Liver (tissue), 8 donors: ENCODE measurements at regions not wholly inside any gene's neighbourhood (a gene's known extent, or its start where the extent isn't known, plus 50 kb on each side); places are given as distances from the start of the nearest gene placed in this dataset.
"Not testable (repeated sequence)": the region's sequence is repeated elsewhere in the genome, so short reads cannot be mapped to it uniquely, and the experiment has no call there.

Experiments
- DNase-seq: peaks from one replicate; pipeline ENCODE4 v3.0.0-alpha.2; 2017; ENCODE audit warnings: low spot score
- H3K27ac ChIP-seq, 2 donors: one replicate each; pipeline ENCODE4 v1.7.0; 2013; ENCODE audit warnings: inconsistent platforms in 2 of 2, low read length in 2 of 2, control low read depth in 1 of 2, low read depth in 1 of 2, mild to moderate bottlenecking in 1 of 2
- H3K27me3 ChIP-seq, 4 donors: one replicate each; pipeline versions ENCODE4 v1.6.1 to v1.7.0; 2013; ENCODE audit warnings: low read length in 3 of 4, inconsistent platforms in 1 of 4, mild to moderate bottlenecking in 1 of 4, moderate library complexity in 1 of 4; ENCODE audit not compliant: control insufficient read depth in 4 of 4, insufficient read depth in 4 of 4
- H3K36me3 ChIP-seq, 4 donors: one replicate each; pipeline versions ENCODE4 v1.6.1 to v1.7.0; 2013; ENCODE audit warnings: low read length in 3 of 4, mild to moderate bottlenecking in 3 of 4, low read depth in 1 of 4, moderate library complexity in 1 of 4; ENCODE audit not compliant: control insufficient read depth in 4 of 4, insufficient read depth in 3 of 4
- H3K4me1 ChIP-seq, 4 donors: one replicate each; pipeline versions ENCODE4 v1.6.1 to v1.7.0; 2013; ENCODE audit warnings: low read length in 3 of 4, mild to moderate bottlenecking in 3 of 4, moderate library complexity in 1 of 4; ENCODE audit not compliant: control insufficient read depth in 4 of 4, insufficient read depth in 4 of 4
- H3K4me3 ChIP-seq, 3 donors: one replicate each; pipeline versions ENCODE4 v1.6.1 to v1.7.0; 2013; ENCODE audit warnings: low read length in 3 of 3, control low read depth in 1 of 3, low read depth in 1 of 3, mild to moderate bottlenecking in 1 of 3
- H3K9ac ChIP-seq, 2 donors: one replicate each; pipeline ENCODE4 v1.7.0; 2013; ENCODE audit warnings: low read length in 2 of 2, mild to moderate bottlenecking in 2 of 2, moderate library complexity in 2 of 2, control low read depth in 1 of 2, low read depth in 1 of 2
- H3K9me3 ChIP-seq, 4 donors: one replicate each; pipeline versions ENCODE4 v1.6.1 to v1.7.0; 2013; ENCODE audit warnings: low read length in 3 of 4; ENCODE audit not compliant: control insufficient read depth in 4 of 4
- CTCF ChIP-seq: fragments of 150-350 bp; IDR thresholded peaks from 2 replicates; pipeline ENCODE4 v1.5.1; 2017; ENCODE audit warnings: improper control_type of control experiment, low read depth, low read length; ENCODE audit not compliant: missing input control
- FOXA1 ChIP-seq: IDR thresholded peaks from 2 replicates; pipeline ENCODE4 v1.6.1; 2016; ENCODE audit warnings: antibody characterized with exemption
- FOXA2 ChIP-seq: IDR thresholded peaks from 2 replicates; pipeline ENCODE4 v1.6.1; 2016; ENCODE audit warnings: antibody characterized with exemption
- HNF4A ChIP-seq, 2 donors: conservative IDR thresholded peaks; 2 replicates each; pipeline ENCODE4 v1.6.1; 2016; ENCODE audit warnings: antibody characterized with exemption in 2 of 2, mild to moderate bottlenecking in 2 of 2
- NR2F2 ChIP-seq: IDR thresholded peaks from 2 replicates; pipeline ENCODE4 v1.6.1; 2016; ENCODE audit warnings: antibody characterized with exemption
- SP1 ChIP-seq: IDR thresholded peaks from 2 replicates; pipeline ENCODE4 v1.6.1; 2018; ENCODE audit warnings: antibody characterized with exemption, mild to moderate bottlenecking
- WGBS: extraction: QIAGEN DNeasy Blood & Tissue Kit; methylation state at CpG from one replicate; pipeline ENCODE4 v1.1.7; 2013; 5-methylcytosine and 5-hydroxymethylcytosine counted together
- TF ChIP-seq, protein P1 (sequence below): IDR thresholded peaks from 2 replicates; pipeline ENCODE4 v1.6.1; 2016; ENCODE audit warnings: antibody characterized with exemption
- TF ChIP-seq, protein P2 (sequence below): IDR thresholded peaks from 2 replicates; pipeline ENCODE4 v1.6.1; 2016; ENCODE audit warnings: antibody characterized with exemption
- TF ChIP-seq, protein P3 (sequence below): IDR thresholded peaks from 2 replicates; pipeline ENCODE4 v1.6.1; 2016; ENCODE audit warnings: antibody characterized with exemption, mild to moderate bottlenecking
- TF ChIP-seq, protein P4 (sequence below): IDR thresholded peaks from 2 replicates; pipeline ENCODE4 v1.6.1; 2016; ENCODE audit warnings: antibody characterized with exemption
- donor health status: healthy.
- donor health status: healthy.
- donor health status: healthy.
- donor health status: healthy.
- donor health status: healthy.

- no peak for TF ChIP-seq FOXA2
- TF ChIP-seq CTCF, result no peak
- TF ChIP-seq SP1, result no peak
- no peaks in the 10 kb centered on the region for H3K36me3 ChIP-seq
- no peak overlapping the region for H3K9ac ChIP-seq
- peaks cover 0 to 10% (median 6%) of the 10 kb centered on the region in 4 donors for H3K4me1 ChIP-seq
- H3K27ac ChIP-seq, result no peak overlapping the region
- DNase-seq, result no peak
- H3K27me3 ChIP-seq, result no peaks in the 10 kb centered on the region
- no peak overlapping the region for H3K4me3 ChIP-seq
- H3K9me3 ChIP-seq, result no peaks in the 10 kb centered on the region
- WGBS, result 72% methylated on average over 1 of the region's 1 CpG
Observed at GRCh38 chr11:37317803-37318202, 719.8 kb upstream of the RAG2 start.

- 88% methylated on average over 2 of the region's 2 CpGs for whole genome bisulfite sequencing
- H3K27ac ChIP-seq, result no peak overlapping the region
- H3K9ac ChIP-seq, result no peak overlapping the region
- DNase-seq, result no peak
- no peak overlapping the region for H3K4me3 ChIP-seq
- H3K4me1 ChIP-seq, result peaks cover 0 to 1% (median 0%) of the 10 kb centered on the region in 4 donors
- no peak for TF ChIP-seq FOXA2
- no peak for TF ChIP-seq HNF4A (conservative IDR thresholded peaks at IDR 0.05)
- no peaks in the 10 kb centered on the region for H3K27me3 ChIP-seq
- H3K36me3 ChIP-seq, result no peaks in the 10 kb centered on the region
- H3K9me3 ChIP-seq, result peaks cover 0 to 6% (median 0%) of the 10 kb centered on the region in 4 donors
Observed at GRCh38 chr11:37313266-37313665, 715.2 kb upstream of the RAG2 start.

GRCh38 chr11:37306563-37306962 lies 708.5 kb upstream of the RAG2 start:
- Histone ChIP-seq H3K9me3 (peaks cover 0 to 6% (median 0%) of the 10 kb centered on the region in 4 donors), H3K27ac (no peak overlapping the region), H3K27me3 (no peaks in the 10 kb centered on the region), H3K4me1 (peaks cover 0 to 1% (median 0%) of the 10 kb centered on the region in 4 donors), H3K9ac (no peak overlapping the region), H3K36me3 (no peaks in the 10 kb centered on the region), H3K4me3 (no peak overlapping the region)
- TF ChIP-seq, protein P1, sequence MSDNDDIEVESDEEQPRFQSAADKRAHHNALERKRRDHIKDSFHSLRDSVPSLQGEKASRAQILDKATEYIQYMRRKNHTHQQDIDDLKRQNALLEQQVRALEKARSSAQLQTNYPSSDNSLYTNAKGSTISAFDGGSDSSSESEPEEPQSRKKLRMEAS, result no peak
- TF ChIP-seq, protein P2, sequence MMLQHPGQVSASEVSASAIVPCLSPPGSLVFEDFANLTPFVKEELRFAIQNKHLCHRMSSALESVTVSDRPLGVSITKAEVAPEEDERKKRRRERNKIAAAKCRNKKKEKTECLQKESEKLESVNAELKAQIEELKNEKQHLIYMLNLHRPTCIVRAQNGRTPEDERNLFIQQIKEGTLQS, result no peak
- no peak for TF ChIP-seq SP1
- TF ChIP-seq FOXA2, result no peak
- TF ChIP-seq NR2F2, result no peak
- TF ChIP-seq, protein P3, sequence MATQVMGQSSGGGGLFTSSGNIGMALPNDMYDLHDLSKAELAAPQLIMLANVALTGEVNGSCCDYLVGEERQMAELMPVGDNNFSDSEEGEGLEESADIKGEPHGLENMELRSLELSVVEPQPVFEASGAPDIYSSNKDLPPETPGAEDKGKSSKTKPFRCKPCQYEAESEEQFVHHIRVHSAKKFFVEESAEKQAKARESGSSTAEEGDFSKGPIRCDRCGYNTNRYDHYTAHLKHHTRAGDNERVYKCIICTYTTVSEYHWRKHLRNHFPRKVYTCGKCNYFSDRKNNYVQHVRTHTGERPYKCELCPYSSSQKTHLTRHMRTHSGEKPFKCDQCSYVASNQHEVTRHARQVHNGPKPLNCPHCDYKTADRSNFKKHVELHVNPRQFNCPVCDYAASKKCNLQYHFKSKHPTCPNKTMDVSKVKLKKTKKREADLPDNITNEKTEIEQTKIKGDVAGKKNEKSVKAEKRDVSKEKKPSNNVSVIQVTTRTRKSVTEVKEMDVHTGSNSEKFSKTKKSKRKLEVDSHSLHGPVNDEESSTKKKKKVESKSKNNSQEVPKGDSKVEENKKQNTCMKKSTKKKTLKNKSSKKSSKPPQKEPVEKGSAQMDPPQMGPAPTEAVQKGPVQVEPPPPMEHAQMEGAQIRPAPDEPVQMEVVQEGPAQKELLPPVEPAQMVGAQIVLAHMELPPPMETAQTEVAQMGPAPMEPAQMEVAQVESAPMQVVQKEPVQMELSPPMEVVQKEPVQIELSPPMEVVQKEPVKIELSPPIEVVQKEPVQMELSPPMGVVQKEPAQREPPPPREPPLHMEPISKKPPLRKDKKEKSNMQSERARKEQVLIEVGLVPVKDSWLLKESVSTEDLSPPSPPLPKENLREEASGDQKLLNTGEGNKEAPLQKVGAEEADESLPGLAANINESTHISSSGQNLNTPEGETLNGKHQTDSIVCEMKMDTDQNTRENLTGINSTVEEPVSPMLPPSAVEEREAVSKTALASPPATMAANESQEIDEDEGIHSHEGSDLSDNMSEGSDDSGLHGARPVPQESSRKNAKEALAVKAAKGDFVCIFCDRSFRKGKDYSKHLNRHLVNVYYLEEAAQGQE, result no peak
- no peak for TF ChIP-seq HNF4A (conservative IDR thresholded peaks at IDR 0.05)
- TF ChIP-seq FOXA1, result no peak
- TF ChIP-seq, protein P4, sequence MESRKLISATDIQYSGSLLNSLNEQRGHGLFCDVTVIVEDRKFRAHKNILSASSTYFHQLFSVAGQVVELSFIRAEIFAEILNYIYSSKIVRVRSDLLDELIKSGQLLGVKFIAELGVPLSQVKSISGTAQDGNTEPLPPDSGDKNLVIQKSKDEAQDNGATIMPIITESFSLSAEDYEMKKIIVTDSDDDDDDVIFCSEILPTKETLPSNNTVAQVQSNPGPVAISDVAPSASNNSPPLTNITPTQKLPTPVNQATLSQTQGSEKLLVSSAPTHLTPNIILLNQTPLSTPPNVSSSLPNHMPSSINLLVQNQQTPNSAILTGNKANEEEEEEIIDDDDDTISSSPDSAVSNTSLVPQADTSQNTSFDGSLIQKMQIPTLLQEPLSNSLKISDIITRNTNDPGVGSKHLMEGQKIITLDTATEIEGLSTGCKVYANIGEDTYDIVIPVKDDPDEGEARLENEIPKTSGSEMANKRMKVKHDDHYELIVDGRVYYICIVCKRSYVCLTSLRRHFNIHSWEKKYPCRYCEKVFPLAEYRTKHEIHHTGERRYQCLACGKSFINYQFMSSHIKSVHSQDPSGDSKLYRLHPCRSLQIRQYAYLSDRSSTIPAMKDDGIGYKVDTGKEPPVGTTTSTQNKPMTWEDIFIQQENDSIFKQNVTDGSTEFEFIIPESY, result no peak
- DNase-seq, result no peak
- WGBS, result 46% methylated on average over 1 of the region's 1 CpG

DNA sequence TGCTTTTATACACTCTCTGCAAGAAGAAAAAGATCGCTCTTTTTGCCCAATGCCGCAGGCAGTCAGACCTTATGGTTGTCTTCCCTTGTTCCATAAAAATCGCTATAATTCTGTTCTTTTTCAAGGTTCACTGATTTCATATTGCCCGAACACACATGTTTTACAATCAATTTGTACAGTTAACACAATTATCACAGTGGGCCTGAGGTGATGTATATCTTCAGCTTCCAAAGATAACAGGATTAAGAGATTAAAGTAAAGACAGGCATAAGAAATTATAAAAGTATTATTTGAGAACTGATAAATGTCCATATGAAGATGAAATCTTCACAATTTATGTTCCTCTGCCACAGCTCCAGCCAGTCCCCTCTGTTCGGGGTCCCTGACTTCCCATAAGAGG lies 703.4 kb upstream of the RAG2 start:
- not testable (repeated sequence) for H3K9me3 ChIP-seq

More for the DNA sequence above, 703.4 kb upstream of the RAG2 start:
- H3K27me3 ChIP-seq, H3K9ac ChIP-seq, DNase-seq, H3K4me1 ChIP-seq, H3K4me3 ChIP-seq, H3K36me3 ChIP-seq, H3K27ac ChIP-seq: not testable (repeated sequence)
- WGBS, result 84% methylated on average over 5 of the region's 5 CpGs
